ENCODE measurements at regions not wholly inside any gene's neighbourhood (a gene's known extent, or its start where the extent isn't known, plus 50 kb on each side); places are given as distances from the start of the nearest gene placed in this dataset.

DNA sequence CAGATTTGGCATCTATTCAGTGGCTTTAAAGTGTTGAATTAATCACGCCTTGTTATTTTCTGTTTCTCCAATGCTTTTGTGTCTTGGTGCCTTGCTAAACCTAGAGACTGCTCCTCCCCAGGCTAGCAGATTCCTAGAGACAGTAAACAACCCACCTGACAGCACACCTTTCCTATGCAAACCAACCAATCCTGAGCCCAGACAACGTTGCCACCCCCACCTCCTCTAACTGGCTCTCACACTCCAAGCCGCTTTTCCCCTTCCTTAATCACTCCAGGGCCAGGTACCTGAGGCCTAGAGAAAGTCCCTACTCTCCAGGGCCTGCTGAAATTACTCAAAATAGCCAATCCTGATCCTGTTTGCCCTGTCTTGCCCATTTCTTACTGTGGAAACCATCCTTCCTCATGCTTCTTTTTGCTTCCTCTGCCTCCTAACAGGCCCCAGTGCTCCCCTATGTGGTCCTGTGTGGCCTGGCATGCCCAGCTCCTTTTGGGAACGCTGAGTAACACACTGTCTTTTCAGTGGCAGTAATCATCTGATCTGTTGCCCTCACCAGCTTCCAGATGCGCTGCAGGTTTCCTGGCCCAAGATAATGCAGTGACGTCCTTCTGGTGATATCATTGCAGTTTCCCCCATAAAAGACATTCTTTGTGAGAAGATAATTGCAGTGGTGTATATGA, 53.4 kb downstream of the GAS1 start:
- no peak for DNase-seq

DNA sequence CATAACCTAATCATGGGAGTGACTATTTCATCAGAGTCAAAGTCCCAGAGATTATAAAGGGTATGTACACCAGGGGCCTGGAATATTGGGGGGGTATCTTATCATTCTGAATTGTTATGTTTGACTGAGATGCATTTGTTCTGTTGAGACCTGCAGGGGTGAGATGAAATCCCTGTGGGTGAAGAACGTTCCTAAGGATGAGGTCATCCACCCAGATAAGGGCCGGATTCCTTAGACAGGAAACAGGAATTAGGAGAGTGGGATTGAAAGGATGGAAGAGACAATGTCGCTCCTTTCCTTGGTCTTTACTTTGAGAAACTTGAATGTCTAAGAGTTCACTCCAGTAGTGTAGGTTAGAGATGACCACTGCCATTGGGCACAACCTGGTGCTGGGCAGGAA, 54.7 kb downstream of the GAS1 start:
- no peak for DNase-seq

DNA sequence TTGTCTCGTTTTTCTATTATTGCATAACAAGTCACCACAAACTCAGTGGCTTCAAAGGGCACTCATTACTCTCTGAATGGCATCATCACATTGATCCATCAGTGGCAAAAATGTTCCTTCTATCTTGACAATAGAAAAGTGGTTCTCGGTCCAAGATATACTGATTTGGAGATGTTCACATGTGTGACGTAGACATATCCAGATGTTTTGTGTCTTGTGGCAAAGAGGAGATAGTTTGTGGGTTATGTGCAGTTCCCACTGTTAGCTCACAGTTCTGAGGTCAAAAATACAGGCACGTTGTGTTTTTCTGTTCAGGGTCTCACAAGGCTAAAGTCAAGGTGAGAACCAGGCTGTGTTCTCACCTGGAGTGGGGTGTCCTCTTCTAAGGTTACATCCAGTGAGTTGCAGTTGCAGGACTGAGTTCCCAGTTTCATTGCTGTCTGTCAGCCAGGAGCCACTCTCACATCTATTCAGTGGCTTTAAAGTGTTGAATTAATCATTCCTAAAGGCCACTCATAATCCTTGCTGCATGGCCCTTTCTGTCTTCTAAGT, 55.3 kb downstream of the GAS1 start:
- DNase-seq: no peak

DNA sequence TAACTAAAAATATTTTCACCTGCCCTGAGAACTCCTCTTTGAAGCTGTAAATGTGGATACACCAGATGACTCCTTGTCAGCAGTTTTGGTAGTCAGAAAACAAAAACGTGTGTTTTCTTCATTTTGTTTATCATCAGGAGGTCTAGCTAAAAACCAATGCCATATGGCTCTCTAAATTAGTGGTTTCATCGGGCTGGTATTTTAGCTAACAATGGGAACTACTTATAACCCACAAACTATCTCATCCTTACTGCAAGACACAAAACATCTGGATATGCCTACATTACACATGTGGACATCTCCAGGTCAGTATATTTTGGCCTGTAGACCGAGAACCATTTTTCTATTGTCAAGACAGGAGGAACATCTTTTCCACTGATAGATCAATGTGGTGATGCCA, 56.2 kb downstream of the GAS1 start:
- no peak for DNase-seq

DNA sequence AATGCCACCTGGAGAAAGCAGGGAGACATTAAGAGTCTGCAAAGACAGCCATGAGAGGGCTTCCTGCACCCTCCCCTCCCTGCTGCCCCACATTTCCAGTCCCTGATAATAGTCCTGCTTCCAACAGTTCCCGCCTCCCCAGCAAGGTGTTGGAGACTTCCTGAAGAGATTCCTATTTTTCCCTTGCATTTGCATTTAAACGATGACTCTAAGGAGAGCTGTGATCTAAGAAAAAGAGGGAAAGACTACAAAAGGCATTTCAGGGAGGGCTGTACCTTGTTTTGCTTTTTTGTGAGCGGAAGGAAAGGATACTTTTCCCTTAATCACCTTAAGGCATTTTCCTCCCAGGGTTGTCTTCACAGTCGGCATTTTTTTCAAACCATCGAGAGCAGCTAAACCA, 62.1 kb downstream of the GAS1 start:
- DNase-seq: no peak

DNA sequence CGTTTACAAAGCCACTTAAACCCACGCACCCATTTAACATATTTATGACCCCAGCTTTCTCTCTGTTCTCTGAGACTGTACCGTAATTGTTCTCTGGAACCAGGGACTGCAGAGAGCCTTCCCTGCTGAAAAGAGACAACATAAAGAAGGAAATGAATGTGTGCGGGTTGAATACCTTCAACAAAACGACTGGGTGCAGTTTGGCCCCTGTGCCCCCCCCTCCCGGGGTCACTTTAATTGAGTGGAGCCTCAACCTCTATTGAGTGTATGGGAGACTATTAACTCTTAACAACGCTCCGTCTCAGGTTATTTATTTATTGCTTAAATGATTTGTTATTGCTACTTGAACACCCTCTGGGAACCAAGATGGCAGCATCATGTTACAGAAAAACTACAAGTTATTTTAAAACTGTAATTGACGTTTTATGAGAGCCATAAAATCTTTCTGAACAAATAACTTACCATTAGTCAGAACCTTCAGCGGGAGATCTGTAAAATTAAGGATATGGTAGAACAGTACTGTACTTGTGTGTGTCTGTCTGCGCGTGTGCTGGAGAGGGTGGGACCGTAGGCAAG, 70.6 kb downstream of the GAS1 start:
- DNase-seq: no peak

DNA sequence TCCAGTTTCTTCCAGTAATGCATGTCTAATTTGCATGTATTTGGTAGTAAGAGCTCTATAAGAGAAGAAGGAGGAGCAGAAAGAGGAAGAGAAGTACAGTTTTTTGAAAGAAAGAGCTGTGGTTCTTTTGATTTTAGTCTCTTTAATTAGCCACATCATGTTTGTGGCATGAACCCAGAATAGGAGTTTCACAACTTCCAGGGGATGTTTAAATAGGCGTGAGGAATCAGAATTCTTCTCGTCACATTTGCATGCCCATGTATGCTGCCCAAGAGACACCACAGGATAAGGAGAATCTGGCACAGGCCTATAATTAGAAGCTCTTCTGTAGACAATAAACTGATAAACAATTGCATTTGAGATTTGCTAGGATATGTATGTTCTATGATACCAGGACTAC, 78.7 kb downstream of the GAS1 start:
- no peak for DNase-seq

DNA sequence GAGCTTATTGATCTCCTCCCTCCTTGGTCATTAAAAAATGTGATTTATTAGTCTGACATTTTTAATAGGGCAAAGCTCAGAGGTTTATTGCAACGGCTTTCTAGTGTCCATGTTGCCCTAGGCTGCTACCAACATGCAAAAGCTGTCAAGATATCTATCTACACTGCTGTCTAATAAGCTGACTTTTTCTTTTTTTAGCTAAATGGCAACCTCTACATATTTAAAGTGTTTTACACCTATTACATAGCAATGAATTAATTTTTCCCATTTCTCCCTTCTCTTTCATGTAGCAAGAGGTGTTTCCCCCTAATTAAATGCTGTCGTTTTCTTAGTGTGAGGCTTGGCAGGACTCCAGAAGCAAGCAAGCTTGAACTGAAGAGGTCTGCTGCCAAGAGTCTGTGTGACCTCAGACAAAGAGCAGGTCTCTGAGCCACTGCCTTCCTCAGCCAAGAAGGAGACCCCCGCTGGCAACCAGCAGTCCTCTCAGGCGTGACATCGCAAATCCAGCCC, 79.4 kb downstream of the GAS1 start:
- no peak for DNase-seq

DNA sequence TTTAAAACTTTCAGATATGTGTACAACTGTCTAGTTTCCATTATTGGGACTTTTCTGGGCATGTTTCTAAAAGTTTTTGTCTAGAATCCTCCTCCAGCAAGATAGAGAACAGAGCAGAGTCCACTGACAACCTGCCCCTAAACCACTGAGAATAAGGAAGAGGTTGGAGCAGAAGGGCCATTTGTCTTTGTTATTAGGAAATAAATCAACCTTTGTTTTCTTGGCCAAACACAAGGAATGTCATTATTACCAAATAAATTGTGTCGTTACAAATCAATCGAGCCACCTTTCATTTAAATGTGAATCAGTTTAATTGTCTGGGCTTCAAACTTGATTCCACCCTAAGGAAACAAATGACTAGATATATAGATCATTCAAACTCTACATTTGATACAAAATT, 81.4 kb downstream of the GAS1 start:
- no peak for DNase-seq

DNA sequence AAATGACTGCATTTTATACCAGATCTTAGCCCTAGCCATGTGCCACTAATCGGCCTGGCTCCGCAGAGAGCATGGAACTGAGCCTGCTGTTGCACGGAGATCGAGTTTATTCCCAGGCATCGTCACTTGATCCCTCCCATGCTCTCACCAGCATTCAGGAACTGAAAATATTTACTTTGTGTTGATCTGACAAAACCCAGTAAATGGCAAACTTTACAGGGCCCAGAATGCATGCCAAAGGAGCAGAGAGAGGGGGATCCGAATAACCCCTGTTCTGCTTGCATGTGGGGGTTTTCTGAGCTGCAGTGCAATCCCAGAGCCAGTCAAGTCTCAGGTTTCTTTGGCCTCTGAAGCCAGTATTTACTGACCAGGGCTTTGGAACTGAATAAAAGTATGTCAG, 87.3 kb downstream of the GAS1 start:
- no peak for DNase-seq

DNA sequence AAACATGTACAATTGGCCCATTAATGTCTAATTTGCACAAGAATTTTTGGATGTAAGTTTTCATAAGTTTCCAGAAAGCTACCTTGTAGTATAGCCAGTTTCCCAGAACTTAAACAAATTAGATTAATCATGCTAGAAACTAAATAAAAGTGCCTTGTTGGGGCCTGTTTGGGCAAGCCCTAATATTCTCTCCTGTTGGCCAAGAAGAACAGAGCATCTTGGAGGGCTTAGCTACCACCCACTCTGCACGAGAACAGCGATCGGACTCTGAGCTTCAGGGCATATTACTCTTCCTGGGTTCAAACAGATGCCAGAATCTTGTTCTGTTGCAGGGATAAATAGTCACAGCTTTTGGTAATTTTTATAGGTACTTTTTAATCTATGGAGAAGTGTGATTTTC, 88.2 kb downstream of the GAS1 start:
- DNase-seq: no peak

DNA sequence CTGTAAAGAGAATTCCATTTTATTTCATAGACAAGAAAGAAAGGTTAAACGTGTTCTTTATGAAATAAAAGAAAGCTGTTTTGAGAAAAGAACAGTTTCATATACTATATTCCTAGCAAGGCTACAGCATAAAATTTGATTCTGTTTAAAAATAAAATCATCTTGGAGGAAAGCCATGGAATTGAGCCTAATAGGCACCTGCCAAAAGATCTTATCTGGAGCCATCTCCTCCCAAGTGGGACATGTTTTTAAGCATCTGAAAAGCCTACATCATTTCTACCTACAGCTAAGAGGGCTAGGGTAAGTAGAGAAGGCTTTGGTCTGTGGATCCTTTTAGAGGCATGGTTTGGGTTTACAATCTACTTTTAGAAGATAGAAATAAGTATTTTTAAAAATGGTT, 89.3 kb downstream of the GAS1 start:
- no peak for DNase-seq

DNA sequence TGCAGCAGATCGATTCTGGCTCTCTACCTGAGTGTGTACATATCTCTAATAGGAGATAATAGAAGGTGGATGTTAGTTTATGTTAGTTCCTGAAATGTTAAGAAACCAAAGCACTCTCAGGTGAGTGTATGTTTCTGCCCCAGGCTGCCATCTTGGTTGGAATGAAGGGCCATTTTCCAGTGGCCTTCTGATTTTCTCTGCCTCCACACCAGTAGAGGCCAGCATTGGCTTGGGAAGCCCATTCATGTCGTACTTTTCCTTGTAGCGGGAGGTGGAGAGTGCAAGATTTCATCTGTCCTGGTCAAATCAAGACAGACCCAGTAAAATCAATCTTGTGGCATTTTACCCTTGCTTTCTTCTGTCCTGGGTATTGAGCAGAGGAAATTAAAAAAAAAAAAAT, 91.0 kb downstream of the GAS1 start:
- no peak for DNase-seq

DNA sequence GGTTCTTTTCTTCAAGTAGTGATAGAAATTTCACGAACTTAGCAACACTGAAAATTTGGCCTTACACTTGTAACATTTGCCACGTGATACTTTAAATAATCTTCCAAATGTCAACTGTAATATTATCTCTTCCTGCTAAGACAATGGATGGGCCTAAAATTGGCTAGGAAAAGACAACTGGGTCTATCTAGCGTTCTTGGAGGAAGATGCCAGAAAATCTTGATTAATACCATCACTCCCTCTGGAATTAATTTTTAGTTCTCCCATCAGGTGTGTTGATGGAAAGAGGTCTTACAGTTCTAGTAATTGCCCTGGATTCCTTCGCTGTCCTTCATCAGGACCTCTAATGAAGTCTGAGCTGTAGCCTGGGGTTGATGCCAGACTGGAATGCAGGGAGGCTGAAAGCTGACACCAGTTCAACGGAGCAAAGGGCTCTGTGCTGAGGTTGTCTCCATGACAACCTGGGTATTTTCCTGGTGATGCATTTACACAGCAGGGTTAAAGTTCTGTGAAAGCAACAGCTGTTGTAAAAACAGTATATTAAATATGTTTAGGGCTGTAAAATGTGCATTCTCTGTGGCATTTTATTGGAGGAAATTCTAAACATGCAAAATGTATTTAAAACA, 92.3 kb downstream of the GAS1 start:
- no peak for DNase-seq

DNA sequence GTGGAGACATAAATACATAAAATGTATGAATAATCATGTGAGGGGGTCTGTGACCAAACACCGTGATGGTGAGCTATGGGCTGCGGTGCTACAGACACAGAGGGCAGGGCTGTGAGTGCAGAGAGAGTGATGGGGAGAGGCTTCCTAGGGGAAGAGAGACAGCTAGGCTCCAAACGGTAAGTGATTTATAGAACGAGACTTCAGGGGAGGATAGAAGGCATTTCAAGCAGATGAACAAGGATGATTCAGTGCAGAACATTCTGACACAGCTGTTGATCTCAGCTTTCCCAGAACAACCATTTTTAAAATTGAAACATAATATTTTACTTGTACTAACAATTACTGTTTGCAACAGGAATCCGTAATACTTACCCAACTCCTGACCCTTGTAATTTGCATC, 100.7 kb downstream of the GAS1 start:
- no peak for DNase-seq

DNA sequence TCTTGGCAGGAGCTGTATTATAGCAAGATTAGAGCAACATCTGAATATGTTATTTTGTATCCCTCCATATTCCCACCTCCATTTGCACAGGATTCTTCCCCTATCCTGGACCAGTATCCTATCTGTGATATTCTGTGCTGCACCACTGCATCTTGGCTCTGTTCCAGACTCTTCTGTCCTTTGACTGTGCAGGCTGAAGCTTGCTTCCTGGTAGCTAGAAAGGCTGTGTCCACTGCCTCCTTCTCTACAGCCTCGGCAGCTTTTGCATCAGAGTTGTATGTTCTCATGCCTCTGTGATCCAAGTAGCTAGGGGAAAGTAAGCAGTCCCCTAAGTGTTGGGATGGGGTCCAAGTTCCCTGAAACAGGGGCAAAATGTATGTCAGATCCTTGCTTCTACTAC, 104.1 kb downstream of the GAS1 start:
- no peak for DNase-seq

DNA sequence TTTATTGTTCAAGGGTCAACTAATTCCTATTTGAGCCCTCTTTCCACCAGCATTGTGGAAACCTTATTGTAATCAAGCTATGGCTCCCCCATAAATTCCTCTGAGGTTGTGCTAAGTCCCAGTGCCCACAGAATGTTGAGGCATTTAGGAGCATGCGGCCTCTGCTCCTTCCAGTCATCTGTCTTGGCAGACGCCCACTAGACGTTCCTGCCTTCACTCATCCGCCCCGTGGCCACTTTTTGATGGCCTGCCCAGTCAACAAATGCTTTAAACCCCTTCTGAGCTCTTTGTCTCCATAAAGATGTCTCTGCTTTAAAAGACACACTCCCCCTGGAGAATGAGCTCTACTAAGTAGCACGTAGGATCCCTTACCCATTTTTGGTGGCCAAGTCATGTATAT, 104.7 kb downstream of the GAS1 start:
- DNase-seq: no peak

DNA sequence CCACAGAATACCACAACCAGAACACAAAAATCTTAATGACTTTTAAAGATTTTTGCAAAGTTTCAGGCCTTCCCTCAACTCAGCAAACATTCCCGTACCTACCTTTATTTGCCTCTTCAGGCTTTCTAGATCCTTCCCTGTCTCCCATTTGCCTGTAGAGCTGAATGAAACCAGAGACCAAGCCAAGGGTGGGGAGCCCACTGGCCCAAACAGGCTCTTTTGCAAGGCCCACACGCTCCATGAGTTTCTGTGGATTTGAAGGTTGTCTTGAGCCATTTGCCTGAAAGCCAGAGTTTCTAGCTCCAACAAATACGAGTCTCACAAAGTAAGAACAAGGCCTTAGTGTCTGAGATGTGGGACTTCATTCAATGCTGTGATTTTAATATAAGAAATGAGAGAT, 107.8 kb downstream of the GAS1 start:
- DNase-seq: no peak

DNA sequence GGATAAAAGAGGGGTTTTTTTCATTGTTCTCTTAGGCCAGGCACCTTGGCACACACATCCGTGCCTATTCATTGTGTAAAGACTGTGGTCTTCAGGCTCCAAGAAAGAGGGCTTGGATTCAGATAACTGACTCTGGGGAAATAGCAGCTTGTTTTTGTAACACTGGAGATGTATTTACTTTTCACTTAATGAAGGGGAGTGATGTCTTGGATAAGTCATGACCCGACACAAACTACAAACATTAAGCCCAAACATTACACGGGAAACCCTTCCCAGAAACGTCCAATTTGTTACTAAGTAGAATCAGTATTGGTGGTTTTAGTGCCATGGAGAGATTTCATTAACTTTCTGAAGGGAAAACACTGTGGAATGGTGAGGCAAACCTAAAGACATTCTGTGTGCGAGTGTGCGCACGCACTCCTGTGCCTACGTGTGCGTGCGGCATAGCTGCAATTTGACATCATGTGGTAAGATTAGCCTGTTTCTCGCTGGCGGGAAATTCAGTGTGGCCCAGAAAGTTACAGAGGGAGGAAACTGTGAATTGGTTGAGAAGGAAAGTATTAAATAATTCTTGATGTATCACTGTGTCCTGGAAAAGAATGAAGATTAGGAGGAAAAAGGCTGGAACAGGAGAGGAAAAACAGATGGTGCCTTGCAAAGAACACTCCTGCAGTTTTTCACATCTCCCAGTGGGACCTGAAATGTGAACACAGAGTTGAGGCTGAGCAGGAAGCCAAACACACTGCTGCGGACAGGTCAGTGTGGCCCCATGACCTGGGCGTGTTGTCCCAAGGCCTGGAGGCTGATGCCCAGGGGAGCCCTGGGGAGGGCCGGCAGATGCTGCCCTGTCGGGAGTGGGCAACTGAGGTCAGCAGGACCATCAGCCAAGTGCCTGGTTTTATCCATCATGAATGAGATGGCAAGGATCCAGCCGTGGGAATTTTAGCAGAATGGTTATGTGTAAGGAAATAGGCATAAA, 108.5 kb downstream of the GAS1 start:
- no peak for DNase-seq

DNA sequence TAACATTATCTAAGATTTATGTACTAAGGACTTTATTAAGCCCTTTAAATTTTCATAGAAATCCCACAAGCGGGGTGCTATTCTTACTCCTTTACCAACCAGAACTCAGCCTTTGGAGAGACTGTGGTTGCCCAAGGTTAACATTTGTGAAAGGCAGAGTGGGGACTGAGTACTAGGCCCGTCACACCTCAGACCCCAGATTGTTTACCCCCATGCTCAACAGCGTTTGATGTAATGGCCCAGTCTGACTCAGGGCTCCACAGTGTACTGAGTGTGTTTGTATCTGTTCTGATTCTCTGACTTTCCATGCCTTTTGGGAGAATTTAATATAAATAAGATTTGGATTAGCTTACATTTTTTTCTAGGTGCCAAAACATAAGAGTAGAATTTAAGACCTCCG, 110.0 kb downstream of the GAS1 start:
- no peak for DNase-seq

DNA sequence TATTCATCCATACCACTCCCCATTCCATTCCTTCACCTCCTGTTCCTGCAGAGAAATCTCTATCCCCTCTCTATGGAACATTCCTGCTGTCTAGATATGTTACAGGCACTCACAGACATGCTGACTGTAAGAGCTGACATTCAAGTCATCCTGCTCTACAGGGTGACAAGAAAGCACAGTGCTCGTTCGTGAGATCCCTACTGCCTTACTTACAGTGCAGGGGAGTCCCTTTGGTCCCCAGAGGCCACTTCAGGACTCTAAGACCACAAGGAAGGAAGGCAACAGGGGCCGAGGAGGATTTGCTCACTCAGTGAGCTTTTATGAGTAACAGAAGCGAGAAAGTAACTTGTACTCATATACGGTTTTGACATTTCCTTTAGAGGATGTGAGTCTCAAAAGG, 110.5 kb downstream of the GAS1 start:
- no peak for DNase-seq

DNA sequence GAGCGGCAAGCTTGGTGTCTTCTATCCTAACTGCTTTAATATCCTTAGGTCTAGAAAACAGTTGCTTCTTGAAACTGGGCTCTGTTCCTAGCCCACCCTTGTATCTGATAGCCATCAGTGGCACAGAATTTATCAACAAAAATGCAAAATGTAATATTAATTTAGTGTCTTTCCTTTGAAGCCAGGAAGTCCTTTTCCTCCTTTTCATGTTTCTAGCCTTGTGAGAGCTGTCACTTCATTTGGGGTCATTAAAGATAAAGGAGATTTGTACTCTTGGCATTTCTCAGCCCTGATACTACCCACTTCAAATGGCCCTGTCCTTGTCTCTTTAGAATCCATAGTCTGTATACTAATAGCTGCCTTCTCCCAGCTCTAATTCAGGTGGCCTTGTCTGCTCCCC, 111.0 kb downstream of the GAS1 start:
- no peak for DNase-seq

DNA sequence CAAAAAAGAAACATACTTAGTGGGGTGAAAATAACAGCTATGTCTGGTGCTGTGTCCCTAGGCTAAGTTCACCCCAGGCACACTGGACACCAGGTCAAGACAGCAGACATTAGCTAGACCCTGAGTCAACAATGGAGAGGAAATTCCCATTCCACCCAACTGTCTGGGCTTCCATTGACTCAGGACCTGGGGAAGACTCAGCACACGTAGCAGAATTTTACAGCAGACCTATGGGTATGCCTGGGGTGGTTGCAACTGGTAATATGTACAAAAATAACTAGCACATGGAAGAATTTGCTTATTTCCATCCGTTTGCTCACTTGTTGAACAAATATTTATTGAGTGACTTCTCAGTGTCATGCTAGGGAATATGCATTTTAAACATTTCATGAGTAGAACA, 117.0 kb downstream of the GAS1 start:
- DNase-seq: no peak

All from T-helper 2 cell (primary cell).